Neuronal stem cell (in vitro differentiated cells): ENCODE measurements at regions not wholly inside any gene's neighbourhood (a gene's known extent, or its start where the extent isn't known, plus 50 kb on each side); places are given as distances from the start of the nearest gene placed in this dataset.

Source experiments
- DNase-seq: peaks from one replicate; pipeline ENCODE4 v3.0.0-alpha.2; 2013; ENCODE audit warnings: low spot score
- H2AFZ ChIP-seq: one replicate; pipeline ENCODE4 v1.6.1; 2013; ENCODE audit warnings: mild to moderate bottlenecking, low read length, inconsistent platforms
- H2AK5ac ChIP-seq: 2 replicates; pipeline ENCODE4 v1.6.1; 2013; ENCODE audit warnings: low read depth, mild to moderate bottlenecking, inconsistent platforms, low read length, moderate library complexity, mixed read lengths
- H2BK120ac ChIP-seq: 2 replicates; pipeline ENCODE4 v1.6.1; 2013; ENCODE audit warnings: low read depth, mild to moderate bottlenecking, inconsistent platforms, low read length, moderate library complexity, mixed read lengths
- H2BK12ac ChIP-seq: one replicate; pipeline ENCODE4 v1.6.1; 2013; ENCODE audit warnings: low read length, inconsistent platforms
- H2BK15ac ChIP-seq: 2 replicates; pipeline ENCODE4 v1.6.1; 2013; ENCODE audit warnings: mild to moderate bottlenecking, low read length, inconsistent platforms, mixed read lengths
- H2BK5ac ChIP-seq: one replicate; pipeline ENCODE4 v1.6.1; 2013; ENCODE audit warnings: inconsistent platforms, mild to moderate bottlenecking, low read length, moderate library complexity
- H3K14ac ChIP-seq: one replicate; pipeline ENCODE4 v1.6.1; 2013; ENCODE audit warnings: low read length, inconsistent platforms
- H3K18ac ChIP-seq: 2 replicates; pipeline ENCODE4 v1.6.1; 2013; ENCODE audit warnings: low read length, inconsistent platforms
- H3K23ac ChIP-seq: 2 replicates; pipeline ENCODE4 v1.6.1; 2013; ENCODE audit warnings: low read depth, mild to moderate bottlenecking, mixed read lengths, low read length, inconsistent platforms; ENCODE audit not compliant: poor library complexity
- H3K27ac ChIP-seq: replicated peaks from 3 replicates; pipeline ENCODE4 v1.5.1; 2013; ENCODE audit warnings: low read length, inconsistent platforms
- H3K27me3 ChIP-seq, 3 experiments: 2 replicates each; pipeline ENCODE4 v1.6.1; 2013; ENCODE audit warnings: low read length in 3 of 3, mild to moderate bottlenecking in 2 of 3, inconsistent platforms in 1 of 3, low read depth in 1 of 3, mixed read lengths in 1 of 3, moderate library complexity in 1 of 3; ENCODE audit not compliant: control insufficient read depth in 3 of 3, insufficient read depth in 3 of 3
- H3K36me3 ChIP-seq, 2 donors: replicated peaks in 1 of 2; 2 replicates each; pipeline ENCODE4 v1.6.1; 2013; ENCODE audit warnings: low read length in 2 of 2; ENCODE audit not compliant: control insufficient read depth in 2 of 2, insufficient read depth in 2 of 2
- H3K4ac ChIP-seq: 2 replicates; pipeline ENCODE4 v1.6.1; 2013; ENCODE audit warnings: inconsistent platforms, mild to moderate bottlenecking, low read length, moderate library complexity
- H3K4me1 ChIP-seq, 2 donors: 1 replicate in 1 of 2; 2 replicates in 1 of 2; pipeline ENCODE4 v1.6.1; 2013; ENCODE audit warnings: low read length in 2 of 2, low read depth in 1 of 2; ENCODE audit not compliant: control insufficient read depth in 2 of 2, insufficient read depth in 1 of 2
- H3K4me2 ChIP-seq: one replicate; pipeline ENCODE4 v1.6.1; 2013; ENCODE audit warnings: mild to moderate bottlenecking, low read length, inconsistent platforms; ENCODE audit not compliant: insufficient read depth, poor library complexity, severe bottlenecking
- H3K4me3 ChIP-seq, 2 donors: 2 replicates each; pipeline ENCODE4 v1.5.1; 2013; ENCODE audit warnings: low read length in 2 of 2, mild to moderate bottlenecking in 2 of 2, inconsistent platforms in 1 of 2, moderate library complexity in 1 of 2
- H3K79me1 ChIP-seq: one replicate; pipeline ENCODE4 v1.6.1; 2013; ENCODE audit warnings: low read depth, mild to moderate bottlenecking, inconsistent platforms, low read length, moderate library complexity
- H3K9ac ChIP-seq: one replicate; pipeline ENCODE4 v1.6.1; 2013; ENCODE audit warnings: mild to moderate bottlenecking, low read depth, low read length, inconsistent platforms; ENCODE audit not compliant: poor library complexity
- H3K9me3 ChIP-seq, 2 donors: replicated peaks in 1 of 2; 2 replicates each; pipeline versions ENCODE3 to v1.6.1; 2013; ENCODE audit warnings: low read length in 2 of 2, mild to moderate bottlenecking in 2 of 2, inconsistent platforms in 1 of 2, low read depth in 1 of 2, mixed read lengths in 1 of 2, moderate library complexity in 1 of 2; ENCODE audit not compliant: control insufficient read depth in 2 of 2, insufficient read depth in 1 of 2
- H4K8ac ChIP-seq: one replicate; pipeline ENCODE4 v1.6.1; 2013; ENCODE audit warnings: low read depth, mild to moderate bottlenecking, inconsistent platforms, low read length, moderate library complexity
- H4K91ac ChIP-seq: one replicate; pipeline ENCODE4 v1.6.1; 2013; ENCODE audit warnings: low read length, low read depth, mild to moderate bottlenecking, inconsistent platforms; ENCODE audit not compliant: poor library complexity
- WGBS, 2 donors: extraction: QIAGEN DNeasy Blood & Tissue Kit; methylation state at CpG; one replicate each; pipeline ENCODE4 v1.1.7; 2013; ENCODE audit warnings: missing lambda C conversion rate in 2 of 2, mixed read lengths in 1 of 2; ENCODE audit not compliant: insufficient read length in 2 of 2, insufficient replicate concordance in 1 of 2; ENCODE audit errors: extremely low coverage in 2 of 2; 5-methylcytosine and 5-hydroxymethylcytosine counted together

GRCh38 chr14:38070061-38070588 lies 137.6 kb upstream of the SSTR1 start:
- H2AFZ ChIP-seq, result no peak overlapping the region
- H2AK5ac ChIP-seq, result no peak overlapping the region
- no peaks in the 10 kb centered on the region for H3K9me3 ChIP-seq
- H3K4me1 ChIP-seq, result no peaks in the 10 kb centered on the region
- no peak overlapping the region for H3K18ac ChIP-seq
- no peaks in the 10 kb centered on the region for H3K36me3 ChIP-seq
- no peak overlapping the region for H3K27ac ChIP-seq
- H3K9ac ChIP-seq, result no peak overlapping the region
- no peak overlapping the region for H2BK120ac ChIP-seq
- H2BK15ac ChIP-seq, result no peak overlapping the region
- no peak overlapping the region for H3K14ac ChIP-seq
- no CpG with 5 or more reads among the region's 2 CpGs for WGBS, 2 donors
- no peaks in the 10 kb centered on the region for H3K79me1 ChIP-seq
- H3K4ac ChIP-seq, result no peak overlapping the region
- no peak for DNase-seq
- H2BK12ac ChIP-seq, result no peak overlapping the region
- H4K91ac ChIP-seq, result no peak overlapping the region
- no peak overlapping the region for H3K4me2 ChIP-seq
- H3K4me3 ChIP-seq, result no peak overlapping the region
- H3K27me3 ChIP-seq, result no peaks in the 10 kb centered on the region
- H4K8ac ChIP-seq, result no peak overlapping the region
- no peak overlapping the region for H2BK5ac ChIP-seq
- H3K23ac ChIP-seq, result no peak overlapping the region

DNA sequence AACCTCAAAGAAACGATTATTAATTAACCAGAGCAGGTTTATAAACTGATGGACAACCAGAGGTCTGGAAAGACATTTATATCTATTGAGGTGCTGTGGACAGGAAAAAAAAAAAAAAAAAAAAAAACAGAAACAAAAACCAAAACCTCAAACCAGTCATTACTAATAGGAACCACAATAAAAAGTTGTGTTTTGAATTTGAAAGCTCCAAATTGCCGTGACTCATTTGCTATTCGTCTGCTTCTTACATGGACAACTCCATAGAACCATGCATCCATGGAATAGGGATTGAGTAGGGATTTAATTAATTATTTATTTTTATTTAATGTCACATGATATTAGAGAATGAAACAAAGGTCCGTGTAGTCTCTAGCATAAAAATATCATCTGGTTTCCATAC lies 134.1 kb upstream of the SSTR1 start:
- H3K14ac ChIP-seq, result no peak overlapping the region
- H2BK15ac ChIP-seq, result no peak overlapping the region
- no peak overlapping the region for H2BK12ac ChIP-seq
- no peak overlapping the region for H4K8ac ChIP-seq
- no peak overlapping the region for H2AK5ac ChIP-seq
- H3K4me2 ChIP-seq, result no peak overlapping the region
- no peaks in the 10 kb centered on the region for H3K79me1 ChIP-seq
- no peak overlapping the region for H2BK120ac ChIP-seq
- no peak overlapping the region for H2BK5ac ChIP-seq
- no peaks in the 10 kb centered on the region for H3K36me3 ChIP-seq
- H3K4ac ChIP-seq, result no peak overlapping the region
- H3K4me3 ChIP-seq, result no peak overlapping the region
- H3K27ac ChIP-seq, result no peak overlapping the region
- no peak overlapping the region for H3K23ac ChIP-seq
- no peaks in the 10 kb centered on the region for H3K27me3 ChIP-seq
- WGBS, 2 donors, result no CpG with 5 or more reads among the region's 4 CpGs
- H3K18ac ChIP-seq, result no peak overlapping the region
- H4K91ac ChIP-seq, result no peak overlapping the region
- H3K9me3 ChIP-seq, result no peaks in the 10 kb centered on the region
- no peak overlapping the region for H3K9ac ChIP-seq
- peaks cover 0 to 2% of the 10 kb centered on the region in 2 donors for H3K4me1 ChIP-seq
- no peak overlapping the region for H2AFZ ChIP-seq
- no peak for DNase-seq

DNA sequence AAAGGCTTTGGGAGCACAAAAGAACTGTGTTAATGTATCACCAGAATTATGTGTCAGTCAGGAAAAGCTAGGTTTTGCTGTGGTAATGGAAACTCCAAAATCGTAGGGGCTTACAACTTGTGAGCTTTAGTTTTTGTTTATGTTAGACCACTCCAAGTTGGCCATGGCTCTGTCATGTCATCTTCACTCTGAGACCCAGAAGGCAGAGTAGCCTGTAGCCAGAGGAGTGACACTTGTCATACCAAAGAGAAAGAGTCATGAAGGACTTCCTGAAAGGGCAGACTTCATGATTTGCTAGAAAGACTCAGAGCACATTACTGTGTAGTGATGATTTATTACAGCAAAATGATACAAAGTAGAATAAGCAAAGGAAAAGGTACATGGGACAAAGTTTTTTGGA lies 133.6 kb upstream of the SSTR1 start:
- no peak overlapping the region for H3K9ac ChIP-seq
- H2BK15ac ChIP-seq, result no peak overlapping the region
- H2AK5ac ChIP-seq, result no peak overlapping the region
- no peak overlapping the region for H2BK12ac ChIP-seq
- no peak overlapping the region for H4K8ac ChIP-seq
- H3K27me3 ChIP-seq, result no peaks in the 10 kb centered on the region
- no peak overlapping the region for H2AFZ ChIP-seq
- no peak overlapping the region for H3K18ac ChIP-seq
- no peaks in the 10 kb centered on the region for H3K9me3 ChIP-seq
- no CpG with 5 or more reads among the region's 1 CpG for WGBS, 2 donors
- H3K4ac ChIP-seq, result no peak overlapping the region
- no peak overlapping the region for H3K14ac ChIP-seq
- H4K91ac ChIP-seq, result no peak overlapping the region
- H3K4me2 ChIP-seq, result no peak overlapping the region
- no peak overlapping the region for H3K23ac ChIP-seq
- H3K27ac ChIP-seq, result no peak overlapping the region
- H3K36me3 ChIP-seq, result no peaks in the 10 kb centered on the region
- H3K79me1 ChIP-seq, result no peaks in the 10 kb centered on the region
- DNase-seq, result no peak
- no peak overlapping the region for H2BK120ac ChIP-seq
- no peak overlapping the region for H3K4me3 ChIP-seq
- H2BK5ac ChIP-seq, result no peak overlapping the region
- H3K4me1 ChIP-seq, result peaks cover 0 to 2% of the 10 kb centered on the region in 2 donors

GRCh38 chr14:38074754-38075153 lies 132.9 kb upstream of the SSTR1 start:
- H3K4me2 ChIP-seq, result no peak overlapping the region
- no peak overlapping the region for H3K9ac ChIP-seq
- no peaks in the 10 kb centered on the region for H3K79me1 ChIP-seq
- H3K27me3 ChIP-seq, result no peaks in the 10 kb centered on the region
- H2BK120ac ChIP-seq, result no peak overlapping the region
- H2BK5ac ChIP-seq, result no peak overlapping the region
- no peak overlapping the region for H4K8ac ChIP-seq
- no peaks in the 10 kb centered on the region for H3K36me3 ChIP-seq
- no peak overlapping the region for H2BK15ac ChIP-seq
- H3K23ac ChIP-seq, result no peak overlapping the region
- no peak for DNase-seq
- H2AFZ ChIP-seq, result no peak overlapping the region
- H3K9me3 ChIP-seq, result no peaks in the 10 kb centered on the region
- H3K4me3 ChIP-seq, result no peak overlapping the region
- H3K18ac ChIP-seq, result no peak overlapping the region
- no peak overlapping the region for H3K27ac ChIP-seq
- H2BK12ac ChIP-seq, result no peak overlapping the region
- H3K4me1 ChIP-seq, result peaks cover 0 to 2% of the 10 kb centered on the region in 2 donors
- no peak overlapping the region for H2AK5ac ChIP-seq
- no peak overlapping the region for H4K91ac ChIP-seq
- no CpG with 5 or more reads among the region's 2 CpGs for WGBS, 2 donors
- H3K14ac ChIP-seq, result no peak overlapping the region
- H3K4ac ChIP-seq, result no peak overlapping the region
